ENCODE measurements at regions not wholly inside any gene's neighbourhood (a gene's known extent, or its start where the extent isn't known, plus 50 kb on each side); places are given as distances from the start of the nearest gene placed in this dataset.

DNA sequence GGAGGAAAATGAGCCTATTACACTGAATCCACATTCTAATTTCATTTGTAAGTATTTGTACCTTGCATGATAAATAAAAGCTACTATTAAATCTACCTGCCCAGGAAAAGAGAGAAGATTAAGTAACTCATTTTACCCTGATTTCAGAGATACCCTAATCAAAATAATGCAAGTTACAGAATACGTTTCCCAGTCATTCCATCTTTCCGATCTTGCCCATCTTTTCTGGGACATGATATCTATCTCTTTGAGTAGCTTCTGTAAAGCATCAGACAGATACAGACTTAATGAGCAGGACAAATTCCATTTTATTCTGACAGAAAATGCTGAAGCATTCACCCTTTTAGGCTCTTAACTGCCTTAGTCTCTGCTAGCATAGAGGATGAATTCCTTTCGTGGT, 56.6 kb downstream of the SPRY2 start:
- H3K36me3 ChIP-seq, result no peaks in the 10 kb centered on the region
- no peaks in the 10 kb centered on the region for H3K4me1 ChIP-seq (replicated peaks)
- H3K27ac ChIP-seq, result no peak overlapping the region
- no peaks in the 10 kb centered on the region for H3K9me3 ChIP-seq
- TF ChIP-seq, protein P1, sequence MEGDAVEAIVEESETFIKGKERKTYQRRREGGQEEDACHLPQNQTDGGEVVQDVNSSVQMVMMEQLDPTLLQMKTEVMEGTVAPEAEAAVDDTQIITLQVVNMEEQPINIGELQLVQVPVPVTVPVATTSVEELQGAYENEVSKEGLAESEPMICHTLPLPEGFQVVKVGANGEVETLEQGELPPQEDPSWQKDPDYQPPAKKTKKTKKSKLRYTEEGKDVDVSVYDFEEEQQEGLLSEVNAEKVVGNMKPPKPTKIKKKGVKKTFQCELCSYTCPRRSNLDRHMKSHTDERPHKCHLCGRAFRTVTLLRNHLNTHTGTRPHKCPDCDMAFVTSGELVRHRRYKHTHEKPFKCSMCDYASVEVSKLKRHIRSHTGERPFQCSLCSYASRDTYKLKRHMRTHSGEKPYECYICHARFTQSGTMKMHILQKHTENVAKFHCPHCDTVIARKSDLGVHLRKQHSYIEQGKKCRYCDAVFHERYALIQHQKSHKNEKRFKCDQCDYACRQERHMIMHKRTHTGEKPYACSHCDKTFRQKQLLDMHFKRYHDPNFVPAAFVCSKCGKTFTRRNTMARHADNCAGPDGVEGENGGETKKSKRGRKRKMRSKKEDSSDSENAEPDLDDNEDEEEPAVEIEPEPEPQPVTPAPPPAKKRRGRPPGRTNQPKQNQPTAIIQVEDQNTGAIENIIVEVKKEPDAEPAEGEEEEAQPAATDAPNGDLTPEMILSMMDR (IDR thresholded peaks at IDR 0.05), result no peak
- TF ChIP-seq POLR2AphosphoS5 (IDR thresholded peaks at IDR 0.05) (no peak), POLR2A (IDR thresholded peaks at IDR 0.05) (no peak)
- intact Hi-C loops (cut with DNase I), result no loop called here
- 88% methylated on average over 3 of the region's 3 CpGs for WGBS
- H3K27me3 ChIP-seq (replicated peaks; ENCODE audit: insufficient read depth), result no peaks in the 10 kb centered on the region
- no peak for DNase-seq (ENCODE audit: low spot score)
- no peak overlapping the region for H3K4me3 ChIP-seq

DNA sequence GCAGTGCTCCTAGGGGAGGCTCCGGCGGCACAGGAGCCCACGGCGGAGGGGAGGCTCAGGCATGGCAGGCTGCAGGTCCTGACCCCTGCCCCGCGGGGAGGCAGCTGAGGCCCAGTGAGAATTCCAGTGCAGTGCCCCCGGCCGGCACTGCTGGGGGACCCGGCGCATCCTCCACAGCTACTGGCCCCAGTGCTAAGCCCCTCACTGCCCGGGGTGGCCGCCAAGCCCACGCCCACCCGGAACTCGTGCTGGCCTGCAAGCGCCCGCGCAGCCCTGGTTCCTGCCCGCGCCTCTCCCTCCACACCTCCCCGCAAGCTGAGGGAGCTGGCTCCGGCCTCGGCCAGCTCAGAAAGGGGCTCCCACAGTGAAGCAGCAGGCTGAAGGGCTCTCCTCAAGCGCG, 62.2 kb downstream of the SPRY2 start:
- no peak overlapping the region for H3K4me3 ChIP-seq
- intact Hi-C loops (cut with DNase I), result no loop called here
- H3K27me3 ChIP-seq (replicated peaks; ENCODE audit: insufficient read depth), result no peaks in the 10 kb centered on the region

DNA sequence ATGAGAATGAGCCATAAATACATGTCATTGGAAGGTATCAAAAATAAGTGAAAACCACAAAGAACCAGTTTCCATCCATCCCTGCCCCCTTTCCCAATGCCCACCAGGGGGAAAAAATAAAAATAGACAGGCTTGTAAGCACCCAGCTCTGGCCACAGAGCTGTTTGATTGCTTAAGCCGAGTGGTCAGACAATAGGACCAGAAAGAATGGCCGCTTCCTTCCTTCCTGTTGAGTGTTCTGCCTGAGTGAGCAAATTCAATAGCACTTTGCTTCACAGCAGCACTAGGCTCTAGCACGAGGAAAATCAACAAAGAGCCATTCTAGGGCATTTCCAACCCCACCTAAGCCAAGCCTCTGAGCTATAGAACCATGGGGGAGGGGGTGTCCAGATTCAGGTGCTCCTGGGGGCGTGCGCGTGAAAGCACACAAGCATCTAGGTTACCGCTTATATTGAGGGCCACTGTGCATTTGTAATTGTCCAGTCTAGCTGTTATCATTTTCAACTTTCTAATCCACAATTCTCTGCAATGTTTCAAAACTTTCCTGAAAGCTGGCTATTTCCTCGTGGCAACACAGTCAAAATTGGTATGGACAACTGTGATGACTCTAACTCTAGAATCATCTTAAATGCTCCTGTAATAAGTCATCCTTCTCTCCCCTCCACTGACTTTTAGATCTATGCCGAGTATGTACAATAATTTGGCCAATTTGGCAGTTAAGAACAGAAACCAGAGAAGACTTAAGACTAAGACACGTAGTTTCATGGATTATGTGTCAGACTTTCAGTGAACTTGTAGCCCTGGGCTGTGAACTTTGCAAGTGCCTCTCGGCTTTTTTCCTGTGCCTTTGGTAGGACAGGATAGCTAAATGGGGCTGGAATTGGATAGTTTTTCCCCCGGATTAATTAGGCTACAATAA, 64.3 kb downstream of the SPRY2 start:
- Histone ChIP-seq H3K27me3 (replicated peaks; ENCODE audit: insufficient read depth) (no peaks in the 10 kb centered on the region), H3K36me3 (no peaks in the 10 kb centered on the region), H3K9me3 (no peaks in the 10 kb centered on the region), H3K4me3 (no peak overlapping the region), H3K4me1 (replicated peaks) (no peaks in the 10 kb centered on the region), H3K27ac (no peak overlapping the region)
- intact Hi-C loops (cut with DNase I), result no loop called here
- DNase-seq (ENCODE audit: low spot score), result no peak
- TF ChIP-seq POLR2AphosphoS5 (IDR thresholded peaks at IDR 0.05), result no peak
- no peak for TF ChIP-seq POLR2A (IDR thresholded peaks at IDR 0.05)
- TF ChIP-seq, protein P1 (IDR thresholded peaks at IDR 0.05), result no peak
- 75% methylated on average over 12 of the region's 12 CpGs for WGBS

More for the DNA sequence above, 62.2 kb downstream of the SPRY2 start:
- WGBS, result 96% methylated on average over 25 of the region's 25 CpGs
- TF ChIP-seq, protein P1 (IDR thresholded peaks at IDR 0.05), result no peak
- TF ChIP-seq POLR2A (IDR thresholded peaks at IDR 0.05), result no peak
- no peak for TF ChIP-seq POLR2AphosphoS5 (IDR thresholded peaks at IDR 0.05)
- Histone ChIP-seq H3K4me1 (replicated peaks) (no peaks in the 10 kb centered on the region), H3K27ac (no peak overlapping the region), H3K36me3 (no peaks in the 10 kb centered on the region), H3K9me3 (no peaks in the 10 kb centered on the region)
- DNase-seq (ENCODE audit: low spot score), result no peak

DNA sequence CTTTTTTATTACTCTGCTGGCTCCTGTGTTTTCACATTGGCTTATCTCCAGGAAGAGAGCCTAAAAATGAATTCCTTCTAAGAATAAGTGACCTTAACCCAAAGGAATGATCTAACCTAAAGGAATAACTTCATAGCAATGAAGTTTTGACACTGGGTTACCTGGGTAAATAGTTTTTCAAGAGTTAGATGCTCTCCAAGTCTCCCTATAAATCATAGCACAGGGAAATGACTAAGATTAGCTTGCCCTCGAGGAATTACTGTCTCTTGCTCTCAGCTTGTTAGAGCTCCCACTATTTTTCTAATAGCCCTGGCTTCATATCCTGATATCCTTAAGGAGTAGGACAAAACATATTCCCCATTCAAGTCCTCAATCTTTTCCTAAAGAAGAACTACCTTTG, 66.3 kb downstream of the SPRY2 start:
- intact Hi-C loops (cut with DNase I), result no loop called here
- H3K27me3 ChIP-seq (replicated peaks; ENCODE audit: insufficient read depth), result no peaks in the 10 kb centered on the region
- DNase-seq (ENCODE audit: low spot score), result no peak
- H3K4me1 ChIP-seq (replicated peaks), result no peaks in the 10 kb centered on the region
- H3K4me3 ChIP-seq, result no peak overlapping the region
- TF ChIP-seq POLR2AphosphoS5 (IDR thresholded peaks at IDR 0.05) (no peak), POLR2A (IDR thresholded peaks at IDR 0.05) (no peak)
- TF ChIP-seq, protein P1 (IDR thresholded peaks at IDR 0.05), result no peak
- no peaks in the 10 kb centered on the region for H3K36me3 ChIP-seq
- 50% methylated on average over 1 of the region's 1 CpG for WGBS
- H3K9me3 ChIP-seq, result no peaks in the 10 kb centered on the region
- no peak overlapping the region for H3K27ac ChIP-seq

DNA sequence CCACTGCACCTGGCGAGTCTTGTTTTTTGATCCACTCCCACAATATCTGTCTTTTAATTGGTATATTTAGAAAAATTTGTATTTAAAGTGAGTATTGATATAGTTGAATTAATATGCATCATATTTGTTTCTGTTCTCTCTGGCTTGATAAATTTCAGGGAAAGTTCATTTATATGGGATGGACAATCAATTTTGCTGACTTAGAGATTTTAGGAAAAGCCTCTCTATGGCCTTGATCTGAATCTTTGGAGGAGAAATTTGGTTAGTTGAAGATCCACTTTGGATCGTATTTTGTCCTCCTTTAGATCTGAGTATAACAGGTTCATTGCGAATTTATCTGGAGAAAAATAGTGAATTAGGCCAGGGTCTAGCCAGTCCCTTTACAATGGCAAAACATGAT, 67.2 kb downstream of the SPRY2 start:
- 96% methylated on average over 3 of the region's 3 CpGs for WGBS
- TF ChIP-seq POLR2A (IDR thresholded peaks at IDR 0.05), result no peak
- TF ChIP-seq, protein P1 (IDR thresholded peaks at IDR 0.05), result no peak
- TF ChIP-seq POLR2AphosphoS5 (IDR thresholded peaks at IDR 0.05), result no peak
- Histone ChIP-seq H3K27ac (no peak overlapping the region), H3K36me3 (no peaks in the 10 kb centered on the region), H3K27me3 (replicated peaks; ENCODE audit: insufficient read depth) (no peaks in the 10 kb centered on the region), H3K4me3 (no peak overlapping the region), H3K9me3 (no peaks in the 10 kb centered on the region), H3K4me1 (replicated peaks) (no peaks in the 10 kb centered on the region)
- no peak for DNase-seq (ENCODE audit: low spot score)
- intact Hi-C loops (cut with DNase I), result no loop called here

All from prostate gland (tissue), 2 donors.